Fibroblast of the aortic adventitia (primary cell): ENCODE measurements at regions not wholly inside any gene's neighbourhood (a gene's known extent, or its start where the extent isn't known, plus 50 kb on each side); places are given as distances from the start of the nearest gene placed in this dataset.
A peak's percentile ranks its signal among the peaks of the same experiment; 100 is the strongest.

Experiments used
- DNase-seq: peaks from one replicate; pipeline ENCODE4 v3.0.0-alpha.2; 2010; ENCODE audit warnings: low read depth
- H3K4me3 ChIP-seq: 2 replicates; pipeline ENCODE4 v1.5.1; 2011; ENCODE audit warnings: low read depth, mild to moderate bottlenecking, control low read depth, low read length, moderate library complexity
- CTCF ChIP-seq: IDR thresholded peaks from 2 replicates; pipeline ENCODE4 v1.5.1; 2011; ENCODE audit warnings: mild to moderate bottlenecking, low read length, control low read depth, inconsistent platforms; ENCODE audit not compliant: insufficient read depth

GRCh38 chr6:90382760-90383159 lies 86.1 kb upstream of the BACH2 start:
- TF ChIP-seq CTCF: no peak
- DNase-seq: no peak
- H3K4me3 ChIP-seq: no peak overlapping the region

GRCh38 chr6:90375681-90376439 lies 79.2 kb upstream of the BACH2 start:
- no peak overlapping the region for H3K4me3 ChIP-seq
- peak; percentile 77 for DNase-seq
- no peak for TF ChIP-seq CTCF

DNA sequence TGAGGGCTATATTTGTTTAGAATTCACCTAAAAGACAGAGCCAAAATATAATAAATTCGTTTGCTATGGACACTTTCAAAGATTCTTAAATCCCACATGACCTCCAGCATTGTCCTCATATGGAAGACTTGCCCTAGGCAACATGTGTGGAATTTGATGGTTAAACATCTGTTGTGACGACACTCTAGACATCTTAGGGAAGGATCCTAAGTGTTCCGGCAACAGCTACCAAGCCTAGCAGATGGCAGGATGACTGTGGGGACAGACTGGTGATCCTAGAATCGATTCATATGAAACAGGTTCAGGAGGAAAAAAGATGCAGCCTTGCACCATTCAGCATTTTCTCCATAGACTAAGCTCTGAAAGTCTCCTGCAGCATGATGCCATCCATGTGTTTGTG lies 77.6 kb upstream of the BACH2 start:
- no peak overlapping the region for H3K4me3 ChIP-seq
- no peak for DNase-seq
- no peak for TF ChIP-seq CTCF

DNA sequence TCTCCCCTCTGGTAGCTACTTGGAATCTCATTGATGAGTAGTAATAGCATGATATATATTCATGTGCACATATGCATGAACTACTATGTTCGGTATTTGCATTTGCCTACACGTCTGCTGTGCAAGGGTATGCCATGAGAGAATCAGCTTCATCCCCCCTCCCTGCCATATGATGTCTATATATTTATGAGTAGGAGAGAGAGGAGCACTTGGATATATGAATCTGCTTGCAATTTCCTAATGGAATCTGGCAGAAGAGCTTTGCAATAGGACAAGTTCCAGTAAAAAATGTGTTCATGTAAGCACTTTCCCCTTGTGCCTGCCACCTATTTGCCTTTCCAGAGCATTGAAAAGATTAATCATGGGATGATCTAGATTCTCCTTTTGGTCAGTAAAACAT lies 76.2 kb upstream of the BACH2 start:
- TF ChIP-seq CTCF: no peak
- H3K4me3 ChIP-seq: no peak overlapping the region
- DNase-seq: no peak

DNA sequence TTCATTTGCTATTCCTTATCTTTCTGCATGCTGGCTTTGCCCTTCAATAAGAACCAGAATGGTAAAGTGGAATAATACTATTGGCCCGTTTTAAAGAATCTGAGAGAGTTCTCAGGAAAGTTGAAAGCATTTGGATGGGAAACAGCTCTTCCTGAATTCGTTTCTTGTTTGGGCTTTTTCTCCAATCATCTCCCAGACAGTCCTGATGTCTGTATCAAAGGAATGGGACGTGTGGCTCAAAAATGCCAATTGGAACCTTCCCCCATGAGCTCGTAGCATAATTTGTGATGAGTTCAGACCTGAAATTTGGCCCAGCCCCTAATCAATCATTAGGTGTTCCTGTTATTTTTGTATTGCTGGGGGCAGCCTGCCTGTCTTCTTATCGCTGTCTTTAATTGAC lies 75.8 kb upstream of the BACH2 start:
- no peak for TF ChIP-seq CTCF
- no peak for DNase-seq
- no peak overlapping the region for H3K4me3 ChIP-seq

GRCh38 chr6:90370493-90370959 lies 73.9 kb upstream of the BACH2 start:
- H3K4me3 ChIP-seq: no peak overlapping the region
- TF ChIP-seq CTCF: no peak
- DNase-seq: peak; percentile 9

- DNase-seq: no peak
- no peak for TF ChIP-seq CTCF
- H3K4me3 ChIP-seq: no peak overlapping the region
Measured at GRCh38 chr6:90369651-90370050, 73.0 kb upstream of the BACH2 start.
